ENCODE measurements at regions not wholly inside any gene's neighbourhood (a gene's known extent, or its start where the extent isn't known, plus 50 kb on each side); places are given as distances from the start of the nearest gene placed in this dataset.

GRCh38 chr18:41617647-41618046 is 337.4 kb upstream of the PIK3C3 start:
- DNase-seq = no peak

- no peak for DNase-seq
These were observed 341.9 kb upstream of the PIK3C3 start for GRCh38 chr18:41613003-41613609.

DNA sequence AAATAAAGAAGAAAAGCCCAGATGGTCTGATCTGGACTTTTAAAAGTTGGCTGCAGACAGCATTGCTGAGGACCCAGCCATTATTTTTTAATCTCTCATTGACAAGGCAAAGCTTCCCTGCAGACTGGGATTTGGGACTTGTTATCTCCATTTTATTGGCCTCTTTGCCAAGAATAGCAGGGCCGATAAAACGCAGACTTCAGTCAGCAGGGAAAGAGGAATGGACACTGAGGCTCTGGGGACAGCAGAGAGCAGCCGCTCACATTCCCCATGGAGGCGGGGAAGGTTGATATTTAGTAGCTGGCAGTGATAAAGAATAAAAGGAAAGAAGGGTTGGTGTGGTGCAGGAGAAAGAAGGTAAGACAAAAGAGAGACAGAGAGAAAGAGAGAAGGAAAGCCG is 350.1 kb upstream of the PIK3C3 start:
- DNase-seq = no peak

DNA sequence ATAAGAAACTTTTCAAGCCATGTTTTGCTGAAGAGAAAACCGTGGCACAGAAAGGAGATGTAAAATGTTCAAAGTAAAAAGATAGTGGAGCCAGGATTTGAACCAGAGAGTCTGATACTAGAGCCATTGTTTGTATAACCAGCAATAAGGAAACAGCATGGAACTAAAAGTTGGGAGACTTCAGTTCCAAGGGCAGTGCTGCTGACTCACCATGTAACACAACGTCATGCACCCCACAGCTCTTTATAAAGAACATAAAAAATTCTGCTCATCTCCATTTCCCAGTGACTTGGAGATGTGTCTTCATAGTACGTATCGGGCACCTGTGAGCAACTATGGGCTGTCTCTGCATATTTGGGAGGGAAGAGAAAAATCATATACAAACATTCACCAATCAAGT is 353.0 kb upstream of the PIK3C3 start:
- DNase-seq = no peak

DNA sequence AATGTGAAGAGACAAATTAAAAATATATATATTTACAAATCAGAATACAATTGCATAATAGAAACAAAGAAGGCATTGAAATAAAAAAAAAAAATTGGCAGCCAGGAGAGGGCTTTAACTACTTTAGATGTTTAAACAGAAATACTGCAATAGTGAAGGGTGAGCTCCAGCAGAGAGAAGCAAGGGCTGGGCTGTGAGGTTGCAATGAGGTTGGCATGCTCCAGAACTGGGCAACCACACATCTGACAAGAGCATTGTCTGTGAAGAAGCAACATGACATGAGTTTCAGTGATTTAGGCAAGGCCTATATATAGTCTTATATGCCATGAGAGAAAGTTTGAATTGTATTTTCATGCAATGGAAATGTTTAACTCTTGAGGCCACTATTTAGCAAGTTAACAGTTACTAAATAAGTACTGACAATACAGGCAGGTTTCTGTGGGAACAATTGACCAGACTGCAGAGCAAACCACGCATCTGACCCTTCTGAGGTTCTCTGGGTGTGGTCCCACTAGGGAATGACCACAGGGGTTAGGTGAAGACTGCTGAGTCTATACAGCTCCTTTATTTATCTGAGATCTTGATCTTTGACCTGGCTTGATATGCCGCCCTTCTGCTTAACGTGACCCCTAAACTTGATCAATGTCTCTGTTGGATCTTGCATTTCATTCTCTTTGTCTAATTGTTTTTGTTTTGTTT is 354.2 kb upstream of the PIK3C3 start:
- no peak for DNase-seq

DNA sequence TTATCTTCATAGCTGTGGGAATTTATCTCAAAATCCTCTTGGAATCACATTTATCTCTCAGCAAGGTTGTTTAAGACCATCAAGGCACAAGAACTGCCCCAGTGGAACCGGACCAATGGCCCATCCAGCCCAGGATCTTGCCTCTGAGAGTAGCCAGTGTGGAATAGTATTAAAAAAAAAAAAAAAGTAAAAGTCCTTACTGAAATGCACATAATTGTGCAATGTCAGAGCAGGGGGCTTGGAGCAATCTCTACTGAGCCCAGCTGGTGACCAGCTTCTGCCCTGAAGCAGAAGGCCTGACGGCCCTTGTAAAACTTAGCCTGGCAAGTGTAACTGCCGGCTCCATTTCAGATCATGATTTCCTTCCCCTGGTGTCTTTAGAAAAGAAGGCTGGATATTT is 355.6 kb upstream of the PIK3C3 start:
- DNase-seq = no peak

DNA sequence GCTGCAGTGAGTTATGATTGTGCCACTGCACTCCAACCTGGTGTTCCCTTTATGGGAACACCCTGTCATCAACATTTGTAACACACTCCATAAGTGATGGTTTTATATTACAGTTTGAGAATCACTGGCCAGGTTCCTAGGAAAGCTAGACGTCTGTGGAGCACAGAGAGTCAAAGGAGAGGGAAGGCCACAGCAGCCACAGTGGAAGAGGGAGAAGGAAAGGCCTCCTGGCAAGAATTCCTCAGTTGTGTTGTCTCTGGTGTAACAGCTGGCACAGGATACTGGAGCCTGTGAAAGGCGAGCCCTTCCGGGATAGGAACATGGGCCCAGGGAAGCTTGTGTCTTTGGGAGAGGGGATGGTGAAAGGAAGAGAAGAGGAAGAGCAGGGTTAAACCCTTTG is 360.5 kb upstream of the PIK3C3 start:
- no peak for DNase-seq

GRCh38 chr18:41593171-41593675 is 361.8 kb upstream of the PIK3C3 start:
- DNase-seq = no peak

DNA sequence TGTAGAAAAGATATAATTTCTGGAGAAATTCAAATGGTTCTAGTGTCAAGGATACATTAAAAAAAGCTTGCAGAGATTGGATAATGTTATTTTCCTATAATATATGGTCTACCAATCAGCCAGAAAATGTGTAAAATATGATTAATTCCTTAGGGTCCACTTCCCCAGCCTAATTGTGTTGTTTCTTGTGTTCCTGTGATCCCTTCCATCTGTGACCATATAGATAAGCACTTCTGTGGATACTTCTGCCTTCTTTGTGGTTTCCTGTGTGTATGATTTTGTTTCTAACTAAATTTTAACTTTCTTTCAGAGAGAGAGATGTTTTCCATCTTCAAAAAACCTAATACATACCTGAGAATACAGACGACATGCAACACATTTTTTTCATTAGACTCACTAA is 367.1 kb upstream of the PIK3C3 start:
- DNase-seq = no peak

GRCh38 chr18:41585512-41585911 is 369.5 kb upstream of the PIK3C3 start:
- DNase-seq = no peak

DNA sequence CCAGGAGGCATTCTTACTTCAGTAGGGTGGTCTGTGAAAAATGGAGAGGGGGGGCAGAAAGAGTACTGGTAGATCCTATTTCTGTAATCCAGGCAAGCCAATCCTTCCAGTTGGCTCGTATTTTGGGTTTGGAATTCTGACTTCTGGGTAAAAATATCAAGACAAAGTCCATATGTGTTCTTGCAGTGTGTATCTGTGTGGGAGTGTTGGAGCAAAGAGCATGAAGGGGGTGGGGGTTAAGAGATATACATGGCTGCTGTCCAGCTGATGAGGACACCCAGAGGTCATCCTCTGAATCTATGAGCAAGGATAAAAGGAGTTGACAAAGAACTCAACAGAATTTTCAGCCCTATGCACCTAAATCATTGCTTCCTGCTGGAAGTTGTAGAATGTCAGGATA is 375.8 kb upstream of the PIK3C3 start:
- DNase-seq = no peak

GRCh38 chr18:41577529-41577928 is 377.5 kb upstream of the PIK3C3 start:
- no peak for DNase-seq

DNA sequence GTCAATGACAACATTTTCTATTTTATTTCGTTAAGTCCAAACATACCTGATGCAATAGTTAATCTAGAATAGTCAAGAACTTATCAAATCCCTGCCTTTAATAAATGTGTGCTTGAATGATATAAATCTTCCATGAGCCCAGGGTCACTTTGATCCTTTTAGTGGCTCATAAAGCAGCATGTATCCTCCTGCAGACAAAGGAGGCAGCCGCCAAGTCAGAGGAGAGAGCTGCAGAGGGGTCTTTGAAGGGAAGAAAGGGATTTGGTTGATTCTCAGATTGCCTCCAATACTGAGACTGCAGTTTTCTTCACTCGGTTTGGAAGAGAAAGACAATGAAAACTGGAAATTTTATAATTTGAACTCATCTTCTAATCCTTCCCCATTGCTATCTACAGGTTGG is 378.4 kb upstream of the PIK3C3 start:
- DNase-seq = no peak

- DNase-seq = no peak
These were observed 385.2 kb upstream of the PIK3C3 start for GRCh38 chr18:41569867-41570266.

DNA sequence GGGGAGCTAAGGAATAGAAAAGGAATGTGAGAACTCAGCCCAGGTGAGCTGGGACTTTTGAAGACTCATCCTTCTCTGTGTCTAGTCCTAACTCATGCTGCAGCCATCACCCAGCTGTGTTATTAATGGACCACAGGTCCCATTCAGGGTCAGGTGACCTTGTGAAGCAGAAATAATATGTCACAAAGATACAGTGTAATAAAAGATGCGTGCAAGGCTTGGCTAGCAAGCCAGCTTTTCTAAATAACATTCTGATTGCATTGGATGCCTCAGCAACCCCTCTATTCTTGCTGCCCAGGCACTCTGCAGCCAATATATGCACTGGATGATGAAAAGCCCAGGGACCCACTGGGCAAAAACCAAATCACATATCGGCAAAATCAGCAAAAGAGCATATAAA is 393.1 kb upstream of the PIK3C3 start:
- no peak for DNase-seq

GRCh38 chr18:41558715-41559114 is 396.3 kb upstream of the PIK3C3 start:
- DNase-seq = no peak

GRCh38 chr18:41553716-41554115 is 401.3 kb upstream of the PIK3C3 start:
- no peak for DNase-seq

GRCh38 chr18:41548521-41549260 is 406.3 kb upstream of the PIK3C3 start:
- DNase-seq = no peak

DNA sequence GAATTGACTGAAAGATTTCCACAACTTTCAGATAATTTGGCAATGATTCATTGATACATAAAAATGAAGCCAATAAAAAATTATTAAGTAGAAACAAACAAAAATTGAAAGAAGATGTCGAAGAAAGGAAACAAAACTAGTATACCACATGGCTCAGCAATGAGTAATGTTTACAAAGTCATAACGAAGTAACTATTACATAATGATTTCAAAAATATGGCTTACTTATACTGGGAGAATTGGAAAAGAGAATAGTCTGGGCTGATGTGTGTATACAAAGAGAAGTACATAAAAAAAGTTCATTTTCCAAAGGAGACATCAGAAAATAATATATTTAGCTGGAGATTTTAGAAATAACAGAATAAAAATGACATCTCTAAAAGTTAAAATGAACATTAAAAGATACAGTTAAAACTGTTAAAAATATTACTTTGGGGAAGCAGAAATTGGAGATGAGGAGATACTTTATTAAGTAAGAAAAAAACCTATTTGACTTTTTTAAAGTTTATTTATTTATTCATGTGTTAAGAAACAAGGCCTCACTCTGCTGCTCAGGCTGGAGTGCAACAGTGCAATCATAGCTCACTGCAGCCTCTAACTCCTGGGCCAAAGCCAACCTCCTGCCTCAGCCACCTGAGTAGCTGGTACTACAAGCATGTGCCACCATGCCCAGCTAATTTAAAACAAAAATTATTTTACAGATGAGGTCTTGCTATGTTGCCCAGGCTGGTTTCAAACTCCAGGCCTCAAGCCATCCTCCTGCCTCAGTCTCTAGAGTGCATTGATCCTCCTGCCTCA is 409.7 kb upstream of the PIK3C3 start:
- DNase-seq = no peak

- DNase-seq = no peak
These were observed 411.2 kb upstream of the PIK3C3 start for GRCh38 chr18:41543815-41544214.

DNA sequence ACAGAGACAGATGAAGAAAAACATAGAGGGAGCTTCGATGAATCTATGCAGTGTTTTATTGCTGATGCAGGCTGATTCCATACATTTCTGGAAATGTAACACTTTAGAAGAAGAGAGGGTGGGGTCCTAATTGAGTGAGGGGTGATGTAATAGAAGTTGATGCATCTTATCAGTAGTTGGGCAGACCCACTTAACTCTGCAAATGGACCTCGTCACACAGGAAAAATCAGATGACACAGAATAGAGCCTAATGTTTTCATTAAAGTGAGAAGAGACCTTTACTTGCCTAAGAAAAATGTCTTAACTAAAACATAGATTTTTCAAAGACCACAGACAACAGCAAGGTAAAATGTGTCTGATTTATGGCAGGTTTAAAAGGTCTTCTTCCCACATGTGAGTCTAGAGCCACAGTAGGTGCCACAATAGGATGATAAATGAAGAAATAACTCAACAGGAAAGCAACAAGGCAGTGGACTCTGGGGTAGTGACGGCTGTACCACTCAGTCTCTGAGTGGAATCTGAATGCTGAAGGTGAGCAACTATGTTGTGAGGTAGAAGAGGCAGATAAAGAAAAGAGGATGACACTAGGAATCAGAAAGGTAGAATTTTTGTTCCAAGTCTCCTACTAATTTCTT is 414.7 kb upstream of the PIK3C3 start:
- DNase-seq = no peak

GRCh38 chr18:41538751-41539150 is 416.3 kb upstream of the PIK3C3 start:
- DNase-seq = no peak

DNA sequence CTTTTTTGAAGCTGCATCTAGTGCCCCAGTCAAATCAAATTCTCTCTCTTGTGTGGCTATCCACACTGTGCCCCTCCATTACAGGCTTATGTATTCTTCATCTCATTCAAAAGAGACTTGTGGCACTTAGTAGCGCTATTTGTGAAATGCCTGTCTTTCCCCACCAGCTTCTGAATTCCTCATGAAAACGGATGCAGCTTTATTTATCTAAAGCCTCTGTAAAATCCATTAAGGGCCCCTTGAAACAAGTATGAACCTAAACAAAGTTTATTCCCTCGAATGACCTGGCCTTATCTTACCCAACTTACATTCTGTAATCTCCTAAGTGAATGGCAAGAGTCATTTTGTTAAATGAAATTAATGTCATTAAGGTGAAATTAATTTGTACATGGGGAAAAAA is 417.4 kb upstream of the PIK3C3 start:
- no peak for DNase-seq
